Brain pericyte (primary cell): ENCODE measurements at regions not wholly inside any gene's neighbourhood (a gene's known extent, or its start where the extent isn't known, plus 50 kb on each side); places are given as distances from the start of the nearest gene placed in this dataset.

Experiments
- DNase-seq: peaks from one replicate; pipeline ENCODE4 v3.0.0-alpha.2; 2012; ENCODE audit warnings: low read depth, low spot score

DNA sequence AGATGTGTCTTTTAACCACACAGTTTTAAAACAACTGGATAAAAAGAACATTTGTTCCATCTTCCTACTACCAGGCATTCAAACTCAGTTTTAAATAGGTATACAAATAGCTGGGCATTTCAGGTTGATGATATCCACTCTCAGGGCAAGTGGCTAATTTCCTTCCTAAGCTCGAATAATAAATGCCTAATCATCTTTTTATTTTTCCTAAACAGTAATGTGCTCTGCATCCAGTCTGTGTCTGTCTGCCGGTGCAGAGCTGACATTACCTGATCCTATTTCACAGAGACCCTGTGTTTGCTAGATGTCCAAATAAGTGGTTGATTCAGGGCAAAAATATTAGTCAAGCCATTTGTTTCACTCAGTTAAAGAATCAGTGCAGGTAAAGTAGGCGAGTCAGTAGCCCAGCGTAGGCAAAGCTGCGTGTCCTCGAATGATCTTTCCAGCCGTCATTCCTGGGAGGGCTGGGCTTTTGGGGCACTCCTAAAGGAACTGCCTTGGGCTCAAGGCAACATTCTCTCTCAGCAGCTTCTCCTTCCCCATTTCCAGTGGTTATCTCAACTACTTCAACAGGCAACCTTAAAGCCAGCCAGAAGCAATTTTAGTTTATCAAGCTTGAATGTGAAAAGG is 74.2 kb upstream of the BMP2 start:
- DNase-seq: no peak

DNA sequence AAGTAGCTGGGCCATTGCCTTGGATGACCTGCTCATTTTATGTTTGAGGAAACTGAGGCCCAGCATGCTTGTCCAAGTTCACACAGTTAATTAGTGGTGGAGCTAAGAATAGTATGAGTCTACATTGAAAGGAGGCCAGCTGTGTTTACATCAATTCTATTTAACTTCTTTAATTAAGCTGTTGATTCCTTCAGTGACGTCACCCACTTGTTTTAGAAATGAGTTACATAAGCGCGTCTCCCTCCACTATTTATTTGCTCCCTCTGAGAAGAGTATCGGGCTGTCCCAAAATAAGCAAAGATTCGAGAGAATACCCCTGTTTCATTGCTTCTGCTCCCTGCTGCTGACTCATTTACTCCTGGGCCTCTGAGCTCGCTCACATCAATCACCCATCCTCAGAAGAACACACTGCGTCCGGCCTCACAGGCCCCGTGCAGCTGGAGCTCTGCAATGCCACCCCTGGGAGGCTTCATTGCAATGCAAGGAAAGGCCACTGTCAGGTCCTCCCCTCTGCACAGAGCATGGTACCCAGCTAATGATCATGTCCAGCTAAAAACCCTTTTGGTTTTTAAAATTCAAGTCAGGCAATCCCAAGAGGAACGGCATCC is 74.8 kb upstream of the BMP2 start:
- no peak for DNase-seq

DNA sequence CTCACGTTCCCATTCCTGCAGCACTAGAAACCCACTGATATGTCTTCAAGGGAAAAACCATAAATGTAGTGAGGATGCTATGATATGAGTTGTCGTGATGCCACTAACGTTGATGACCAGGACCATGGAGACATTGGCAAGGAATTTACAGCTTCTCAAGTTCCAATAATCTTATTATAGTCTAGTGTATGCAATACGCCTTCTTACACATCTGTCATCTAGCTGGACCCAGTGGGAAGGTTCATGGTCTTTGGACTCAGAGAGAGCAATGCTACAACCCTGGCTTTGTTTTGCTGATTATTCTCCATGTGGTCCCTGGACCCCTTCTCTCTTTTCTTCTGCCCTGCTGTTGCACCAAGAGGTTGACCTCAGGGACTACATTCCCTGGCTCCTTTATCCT is 76.0 kb upstream of the BMP2 start:
- DNase-seq: no peak

DNA sequence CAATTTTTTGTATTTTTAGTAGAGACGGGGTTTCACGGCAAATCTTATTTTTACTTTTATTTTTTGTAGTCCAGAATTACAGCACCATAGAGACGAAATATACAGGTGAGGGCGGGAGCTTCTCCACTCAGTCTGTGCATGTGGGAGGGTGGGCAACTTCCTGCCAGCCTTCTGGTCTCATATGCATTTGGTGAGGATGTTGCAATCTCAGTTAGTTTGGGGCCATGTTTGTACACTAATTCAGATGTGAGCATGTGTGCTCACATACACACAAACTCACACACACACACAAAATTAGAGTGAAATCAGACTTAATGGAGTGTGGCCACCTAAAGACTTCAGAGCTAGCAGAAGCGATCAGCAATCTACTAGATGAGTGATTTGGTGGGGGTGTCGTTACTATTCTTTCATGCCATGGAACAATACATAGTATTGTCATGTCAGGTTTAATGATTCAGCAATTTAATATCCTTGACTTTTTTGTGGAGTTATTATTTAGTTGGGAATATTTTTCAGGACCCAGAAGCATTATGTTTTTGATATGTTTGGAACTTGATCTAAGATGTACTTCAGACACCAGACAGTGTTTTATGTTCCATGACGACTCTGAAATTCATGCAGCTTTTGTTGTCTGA is 78.0 kb upstream of the BMP2 start:
- no peak for DNase-seq

DNA sequence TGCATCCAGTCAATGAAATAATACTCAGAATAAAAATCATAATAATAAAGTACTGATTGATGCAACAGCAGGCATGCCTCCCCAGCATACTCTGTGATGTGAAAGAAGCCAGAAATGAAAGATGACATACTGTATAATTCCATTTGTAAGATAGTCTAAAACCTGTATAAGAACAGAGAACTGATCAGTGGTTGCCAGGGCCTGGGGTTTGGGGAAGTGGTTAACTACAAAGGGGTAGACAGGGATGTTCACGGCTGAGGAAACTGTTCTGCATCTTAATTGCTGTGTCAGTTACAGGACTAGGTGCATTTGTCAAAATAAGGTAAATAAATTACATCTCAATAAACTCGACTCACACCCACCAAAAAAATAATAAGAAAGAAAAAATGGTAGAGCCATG is 81.3 kb upstream of the BMP2 start:
- DNase-seq: no peak

DNA sequence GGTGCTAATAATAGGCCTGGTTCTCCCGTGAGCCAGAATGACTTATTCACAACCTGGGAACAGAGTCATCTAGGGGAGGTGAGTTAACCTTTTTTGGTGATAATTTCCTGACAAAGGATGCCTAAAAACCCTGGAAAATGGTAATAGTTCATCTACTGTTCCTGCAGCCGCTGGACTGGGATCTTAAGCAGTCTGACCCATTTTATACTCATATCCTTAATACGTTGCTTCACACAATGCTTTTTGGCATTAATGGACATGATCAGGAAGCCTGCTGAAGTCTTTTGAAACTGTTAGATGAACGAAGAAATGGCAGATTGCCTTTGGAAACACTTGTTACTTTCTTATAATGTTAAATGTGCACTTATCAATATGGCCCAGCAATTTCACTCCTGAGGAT is 81.9 kb upstream of the BMP2 start:
- no peak for DNase-seq

DNA sequence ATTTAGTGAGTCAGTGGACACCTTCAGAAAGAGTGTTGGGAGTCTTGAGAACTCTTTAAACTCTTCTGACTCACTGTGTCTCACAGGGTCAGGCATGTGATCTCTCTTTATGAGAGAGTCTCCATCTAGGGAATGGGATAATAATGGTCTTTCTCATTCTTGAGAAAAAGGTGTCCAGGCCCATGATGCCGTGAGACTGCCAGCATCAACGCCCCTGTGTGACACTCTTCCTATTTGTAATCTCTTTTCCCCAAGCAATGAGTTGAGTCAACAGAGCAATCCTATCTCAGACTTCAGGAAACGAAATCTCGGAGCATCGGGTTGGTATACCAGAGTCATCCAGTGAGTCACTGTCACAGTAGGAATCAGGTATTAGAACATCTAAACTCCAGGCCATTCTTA is 82.3 kb upstream of the BMP2 start:
- DNase-seq: no peak

DNA sequence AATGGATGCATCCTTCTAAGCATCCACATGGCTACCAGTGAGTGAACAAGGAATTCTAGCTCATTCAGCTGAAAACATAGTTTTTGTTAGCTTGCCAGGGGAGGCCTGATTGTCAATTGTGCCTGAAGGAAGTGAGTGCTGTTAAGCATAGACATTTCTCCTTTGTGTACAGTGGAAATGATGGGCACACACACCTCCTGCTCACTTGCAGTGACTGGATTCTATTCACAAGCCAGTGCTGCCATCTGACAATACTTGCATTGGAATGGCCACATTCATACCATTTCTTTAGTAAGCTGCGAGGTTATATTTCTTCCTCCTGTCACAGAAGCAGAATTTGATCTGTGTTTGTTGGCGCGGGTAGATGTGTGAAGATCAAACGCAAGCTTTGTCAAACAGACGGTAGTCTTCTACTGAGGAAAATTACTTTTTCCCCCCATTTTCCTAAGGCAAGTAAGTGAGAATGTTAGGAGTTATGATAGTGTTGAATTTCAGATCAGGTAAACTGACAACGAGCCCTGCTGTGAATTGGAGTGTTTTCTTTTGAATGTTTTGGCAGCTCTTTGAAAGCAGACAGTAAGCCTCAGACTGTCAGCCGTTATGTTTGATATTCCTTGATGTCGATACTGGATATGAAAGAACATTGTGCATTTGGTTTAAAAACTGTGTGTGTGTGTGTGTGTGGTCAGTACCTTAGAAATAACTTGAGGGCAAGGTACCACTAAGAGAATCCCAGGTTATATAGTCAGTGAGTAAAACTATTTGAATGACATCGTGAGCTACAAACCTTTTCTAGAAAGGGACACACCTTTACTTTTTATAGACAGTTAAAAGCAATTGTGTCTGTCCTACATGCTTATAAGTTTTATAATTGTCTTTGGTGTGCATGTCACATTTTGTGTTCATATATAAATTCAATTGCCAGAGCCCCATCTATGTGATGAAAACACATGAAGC is 84.2 kb upstream of the BMP2 start:
- DNase-seq: no peak

DNA sequence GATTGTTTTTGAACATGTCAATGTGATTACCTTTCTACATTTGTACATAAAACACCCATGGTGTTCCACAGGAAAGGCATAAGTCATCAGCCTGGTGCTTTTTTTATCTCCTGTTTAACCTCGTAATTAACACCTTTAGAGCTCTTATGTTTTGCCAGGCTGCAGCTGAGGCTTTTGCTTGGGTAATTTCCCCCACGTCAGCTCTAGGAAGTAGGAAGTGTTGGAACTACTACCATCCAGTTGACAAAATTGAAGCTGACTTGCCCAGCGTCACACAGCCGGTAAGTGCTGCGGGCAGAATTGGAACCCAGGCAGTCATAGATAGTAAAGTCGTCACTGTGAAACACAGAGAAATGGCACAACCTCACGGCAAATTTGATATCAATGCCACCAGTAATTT is 86.6 kb upstream of the BMP2 start:
- DNase-seq: no peak

DNA sequence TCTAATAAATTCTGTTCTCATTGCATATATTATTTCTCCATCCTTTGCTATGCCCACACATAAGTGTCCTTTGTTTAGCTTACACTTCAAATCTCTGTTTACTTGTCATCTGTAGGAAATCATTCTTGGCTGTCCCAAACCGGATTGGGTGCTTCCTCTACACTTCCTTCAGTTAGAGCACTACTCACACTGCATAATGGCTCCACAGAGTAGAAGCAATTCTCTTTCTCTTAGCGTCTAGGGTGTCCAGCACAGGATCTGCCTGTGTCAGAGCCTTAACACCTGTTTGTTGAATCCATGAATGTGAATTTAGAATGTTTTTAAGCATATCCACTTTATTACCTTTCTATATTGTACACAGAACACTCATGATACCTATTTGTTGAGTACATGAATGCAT is 87.0 kb upstream of the BMP2 start:
- no peak for DNase-seq

DNA sequence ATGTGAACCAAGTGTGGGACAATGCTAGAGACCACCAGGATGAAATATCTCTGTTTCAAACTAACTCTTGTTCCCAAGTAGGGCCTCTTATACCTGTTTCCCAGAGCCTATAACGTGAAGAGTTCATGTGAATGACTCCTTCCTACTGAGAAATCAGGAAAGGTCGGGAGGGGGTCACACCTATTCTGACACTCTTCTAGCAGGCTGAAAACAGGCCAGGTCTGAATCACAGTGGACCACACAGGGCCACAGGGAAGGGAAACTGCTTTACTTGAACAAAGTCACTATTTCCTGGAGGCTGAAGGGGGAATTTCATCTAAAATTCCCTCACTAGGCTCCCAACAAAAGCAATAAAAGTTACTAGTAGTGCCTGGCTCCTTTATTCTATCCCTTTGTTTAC is 88.4 kb upstream of the BMP2 start:
- DNase-seq: no peak

DNA sequence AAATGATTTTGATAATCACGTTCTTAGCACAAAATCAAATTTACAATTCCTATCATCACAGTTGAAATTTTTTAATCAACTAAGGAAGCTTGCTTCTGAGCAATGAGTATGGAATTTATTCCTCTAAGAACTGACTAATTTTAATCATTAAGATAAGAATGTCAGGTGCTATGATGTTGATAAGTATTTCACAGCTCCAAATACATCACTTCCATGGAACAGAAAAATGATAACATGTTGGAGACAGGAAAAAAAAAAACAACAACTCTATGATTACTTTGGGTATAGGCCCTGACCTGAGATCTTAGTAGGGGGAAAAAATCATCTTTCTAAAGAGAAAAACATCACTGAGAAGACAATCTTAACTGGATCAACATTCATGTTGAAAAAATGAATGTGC is 89.4 kb upstream of the BMP2 start:
- no peak for DNase-seq

DNA sequence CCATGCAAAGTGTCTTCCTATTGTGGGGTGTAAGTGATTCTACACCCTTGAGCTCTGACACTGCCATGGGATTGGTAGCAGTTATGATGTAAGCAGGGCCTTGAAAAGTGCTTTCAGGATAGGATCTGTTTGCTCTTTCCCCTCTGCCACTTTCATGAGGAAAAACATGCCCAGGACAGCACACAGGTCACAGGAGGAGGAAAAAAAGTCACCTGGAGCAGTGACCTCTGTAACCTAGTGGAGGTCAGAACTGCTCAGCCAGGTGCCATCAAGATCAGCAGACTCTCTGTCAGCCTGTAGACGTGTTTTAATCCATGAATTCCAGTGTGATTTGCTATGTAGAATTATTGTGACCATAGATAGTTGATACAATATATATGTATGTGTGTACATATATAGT is 92.7 kb upstream of the BMP2 start:
- no peak for DNase-seq

DNA sequence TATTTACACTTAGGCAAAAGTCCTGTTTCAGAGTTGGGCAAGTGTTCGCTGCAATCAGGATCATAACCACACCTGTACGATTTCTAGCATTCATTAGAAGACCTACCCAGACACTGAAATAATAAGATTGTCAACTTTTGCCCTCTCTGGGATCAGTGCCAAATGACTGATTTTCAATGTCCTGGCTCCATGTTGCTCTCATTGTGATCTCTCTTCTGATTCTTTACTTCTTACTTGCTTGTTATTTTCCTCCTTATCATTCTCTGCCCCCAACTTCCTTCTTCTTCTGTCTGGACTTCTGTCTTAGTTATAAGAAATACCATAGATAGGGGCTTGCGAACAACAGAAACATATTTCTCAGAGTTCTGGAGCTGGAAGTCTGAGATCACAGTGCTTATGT is 94.4 kb upstream of the BMP2 start:
- no peak for DNase-seq

DNA sequence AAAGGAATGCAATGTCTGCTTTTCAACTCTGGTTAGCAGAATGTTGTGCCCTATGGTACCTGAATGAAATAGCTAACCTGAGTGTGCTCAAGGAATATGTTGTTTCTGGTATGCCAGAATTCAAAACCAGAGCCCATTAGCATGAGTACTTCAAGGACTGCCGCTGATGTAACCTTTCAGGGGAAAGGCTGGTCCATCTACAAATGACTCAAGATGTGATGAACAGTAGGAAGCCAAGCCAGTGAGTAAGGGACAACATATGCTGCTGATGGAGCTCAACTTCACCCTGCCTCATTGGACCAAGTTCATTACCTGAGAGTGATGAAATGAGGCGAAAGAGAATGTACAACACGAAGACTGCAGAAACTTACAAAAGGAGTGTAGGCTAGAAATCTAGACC is 95.7 kb upstream of the BMP2 start:
- DNase-seq: no peak

DNA sequence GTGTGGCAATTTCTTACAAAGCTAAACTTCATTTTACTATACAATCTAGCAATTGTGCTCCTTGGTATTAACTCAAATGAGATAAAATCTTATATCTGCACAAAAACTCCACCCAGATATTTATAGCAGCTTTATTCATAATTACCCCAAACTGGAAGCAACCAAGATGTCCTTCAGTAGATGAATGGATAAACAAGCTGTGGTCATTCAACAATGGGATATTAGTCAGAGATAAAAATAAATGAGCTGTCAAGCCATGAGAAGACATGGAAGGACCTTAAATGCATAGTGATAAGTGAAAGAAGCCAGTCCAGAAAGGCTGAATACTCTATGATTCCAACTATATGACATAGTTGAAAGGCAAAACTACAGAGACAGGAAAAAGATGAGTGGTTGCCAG is 98.9 kb upstream of the BMP2 start:
- DNase-seq: no peak

DNA sequence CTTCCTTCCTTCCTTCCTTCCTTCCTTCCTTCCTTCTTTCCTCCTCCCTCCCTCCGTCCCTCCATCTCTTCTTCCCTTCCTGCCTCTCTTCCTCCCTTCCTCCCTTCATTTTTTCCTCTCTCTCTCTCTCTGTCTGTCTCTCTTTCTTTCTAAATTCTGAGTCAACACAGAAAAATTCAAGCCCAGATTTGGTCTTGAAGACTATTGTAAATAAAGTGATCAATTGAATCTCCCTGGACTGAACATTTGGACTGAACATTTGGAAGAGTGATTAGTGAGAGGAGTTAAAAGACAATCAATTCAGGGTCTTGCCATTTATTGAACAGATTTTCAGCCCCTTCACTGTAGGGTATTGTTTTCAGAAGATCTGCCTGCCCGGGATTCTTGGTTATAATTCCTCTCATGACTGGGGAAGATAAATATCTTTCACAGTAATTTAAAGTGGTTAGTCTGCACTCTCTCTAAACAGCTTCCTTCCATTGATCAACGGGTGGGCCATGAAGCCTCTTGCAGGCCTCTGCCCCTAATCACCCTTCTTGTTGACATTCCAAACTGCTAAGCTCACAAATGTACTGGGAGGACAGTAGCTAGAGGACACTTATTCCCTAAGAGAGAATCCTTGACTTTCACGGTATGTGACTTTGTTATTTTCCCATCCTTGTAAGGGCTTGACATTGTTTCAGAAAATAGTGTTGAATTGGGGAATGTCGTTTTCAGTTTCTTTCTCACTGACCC is 101.7 kb upstream of the BMP2 start:
- no peak for DNase-seq

DNA sequence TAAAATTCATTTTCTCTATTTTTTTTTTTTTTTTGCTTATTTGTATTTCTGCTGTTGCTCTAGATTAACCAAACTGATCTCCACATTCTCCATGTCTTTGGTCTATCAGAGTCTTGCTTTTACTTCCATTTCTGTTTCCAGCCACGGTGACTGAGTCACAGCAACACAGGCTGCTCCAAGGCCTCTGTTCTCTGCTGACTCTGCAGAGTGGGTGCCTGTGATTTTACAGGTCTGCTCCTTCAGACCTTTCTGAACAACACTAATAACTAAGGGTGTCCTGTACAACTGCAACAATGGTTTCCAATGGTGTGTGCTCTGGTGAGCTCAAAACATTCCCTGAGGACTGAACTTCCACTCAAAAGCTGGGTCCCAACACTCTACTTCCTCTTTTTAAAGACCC is 102.3 kb upstream of the BMP2 start:
- no peak for DNase-seq

DNA sequence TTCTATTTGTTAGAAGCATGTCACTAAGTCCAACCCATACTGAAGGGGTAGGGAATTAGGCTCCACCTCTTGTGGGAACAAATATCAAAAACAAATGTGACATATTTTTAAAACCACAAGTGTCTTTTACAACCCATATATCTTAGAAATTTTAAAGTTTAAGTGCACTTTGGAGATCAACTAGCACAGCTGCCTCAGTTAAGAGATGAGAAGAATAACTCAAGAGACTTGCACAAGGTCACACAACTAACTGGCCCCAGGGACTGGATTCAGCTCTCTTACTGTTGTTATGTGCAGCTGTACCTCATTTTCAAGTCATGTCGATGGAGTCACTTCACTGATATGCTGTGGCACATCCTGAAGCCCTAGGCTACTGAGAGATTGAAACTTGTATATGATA is 102.9 kb upstream of the BMP2 start:
- no peak for DNase-seq

DNA sequence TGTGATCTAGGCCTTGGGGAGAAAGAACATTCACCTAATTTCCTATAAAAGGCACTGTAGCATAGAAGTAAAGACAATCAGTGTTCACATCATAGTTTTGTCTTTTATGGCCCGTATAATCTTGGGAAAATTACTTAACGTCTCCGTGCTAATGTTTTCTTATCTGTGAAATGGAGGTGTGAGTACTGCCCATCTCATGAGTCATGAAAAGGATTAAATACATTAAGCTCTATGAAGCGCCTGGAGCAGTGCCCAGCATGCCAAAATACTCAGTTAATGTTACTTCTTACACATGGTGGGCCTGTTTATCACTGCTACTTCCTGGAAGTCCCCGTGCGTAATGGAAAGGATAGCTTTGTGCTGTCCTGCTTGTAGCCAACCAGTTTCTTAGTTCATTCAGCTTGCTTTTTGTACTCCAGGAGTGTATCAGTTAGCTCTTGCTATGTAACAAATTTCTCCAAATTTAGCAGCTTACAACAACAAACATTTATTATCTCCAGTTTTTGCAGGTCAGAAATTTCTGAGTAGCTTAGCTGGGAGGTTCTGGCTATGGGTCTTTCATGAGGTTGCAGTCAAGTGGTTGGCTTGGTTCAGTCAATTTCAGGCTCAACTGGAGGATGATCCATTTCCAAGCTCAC is 103.6 kb upstream of the BMP2 start:
- no peak for DNase-seq

DNA sequence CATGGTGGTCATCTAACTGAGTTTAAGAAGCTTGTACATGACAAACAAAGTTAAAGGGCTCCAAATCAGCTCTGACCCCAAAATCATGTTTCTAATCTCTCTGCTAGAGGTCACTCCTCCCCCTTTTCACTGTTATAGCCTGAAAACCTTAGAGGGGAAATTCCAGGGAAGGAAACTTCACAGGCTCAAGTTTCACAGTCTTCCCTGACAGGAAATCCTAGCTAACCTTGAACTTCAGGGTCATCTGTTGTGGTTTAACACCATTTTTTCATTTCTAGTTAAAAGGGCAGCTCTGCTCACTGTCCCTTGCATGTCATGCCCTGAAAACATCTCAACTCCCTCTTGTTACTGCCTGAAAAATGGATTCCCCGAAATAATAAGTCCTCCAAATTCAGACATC is 104.4 kb upstream of the BMP2 start:
- no peak for DNase-seq
